Chondrocyte (in vitro differentiated cells): ENCODE measurements at regions not wholly inside any gene's neighbourhood (a gene's known extent, or its start where the extent isn't known, plus 50 kb on each side); places are given as distances from the start of the nearest gene placed in this dataset.

ENCODE experiments used
- DNase-seq: peaks from one replicate; pipeline ENCODE4 v3.0.0; 2021; ENCODE audit warnings: mixed read lengths, low spot score
- H3K27ac Mint-ChIP-seq: one replicate; pipeline ENCODE4 v1.8.0; 2021; ENCODE audit warnings: mild to moderate bottlenecking, moderate library complexity, mixed read lengths; ENCODE audit not compliant: unreplicated experiment
- H3K27me3 Mint-ChIP-seq: 2 replicates; pipeline ENCODE4 v1.8.0; 2021; ENCODE audit warnings: low read depth, mixed read lengths
- H3K36me3 Mint-ChIP-seq: 2 replicates; pipeline ENCODE4 v1.8.0; 2021; ENCODE audit warnings: low read depth, mixed read lengths
- H3K4me1 Mint-ChIP-seq: 2 replicates; pipeline ENCODE4 v1.8.0; 2021; ENCODE audit warnings: low read depth, mild to moderate bottlenecking, mixed read lengths
- H3K4me3 Mint-ChIP-seq: one replicate; pipeline ENCODE4 v1.8.0; 2021; ENCODE audit warnings: mild to moderate bottlenecking, moderate library complexity, mixed read lengths; ENCODE audit not compliant: unreplicated experiment
- H3K9me3 Mint-ChIP-seq: 2 replicates; pipeline ENCODE4 v1.8.0; 2021; ENCODE audit warnings: low read depth, mixed read lengths
- CTCF ChIP-seq: fragments of 200-600 bp; sonication (generic); IDR thresholded peaks from 2 replicates; pipeline ENCODE4 v1.5.0; 2021; ENCODE audit warnings: antibody characterized with exemption, mild to moderate bottlenecking, moderate library complexity

- H3K27ac Mint-ChIP-seq, result no peak overlapping the region
Measured at GRCh38 chr17:71117466-71117865, 948.1 kb downstream of the KCNJ2 start.

DNA sequence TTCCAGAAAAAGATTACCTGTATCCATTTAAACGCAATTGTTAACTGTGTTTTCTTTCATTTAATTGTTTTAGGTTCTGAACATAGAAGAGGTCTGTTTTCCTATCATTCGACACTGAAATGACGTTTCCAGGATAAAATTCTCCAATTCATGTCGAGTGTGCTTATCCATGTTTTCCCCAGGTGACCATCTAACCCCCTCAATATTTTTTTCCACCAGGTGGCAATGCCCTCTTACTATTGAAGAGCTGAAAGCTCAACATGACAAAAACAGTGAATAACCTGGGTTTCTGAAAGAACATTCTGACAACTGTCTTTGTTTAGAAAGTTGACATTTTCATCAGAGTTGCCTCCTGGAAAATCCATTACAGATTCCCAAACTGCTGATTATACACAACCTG is 948.7 kb downstream of the KCNJ2 start:
- no peaks in the 10 kb centered on the region for H3K27me3 Mint-ChIP-seq
- peaks cover 3% of the 10 kb centered on the region for H3K4me1 Mint-ChIP-seq
- peak; percentile 63 for TF ChIP-seq CTCF
- H3K9me3 Mint-ChIP-seq, result no peaks in the 10 kb centered on the region
- no peaks in the 10 kb centered on the region for H3K36me3 Mint-ChIP-seq
- no peak overlapping the region for H3K4me3 Mint-ChIP-seq
- DNase-seq, result no peak
- H3K27ac Mint-ChIP-seq, result no peak overlapping the region

More at GRCh38 chr17:71117466-71117865, 948.1 kb downstream of the KCNJ2 start:
- no peak for DNase-seq
- Mint-ChIP-seq H3K9me3 (no peaks in the 10 kb centered on the region), H3K36me3 (no peaks in the 10 kb centered on the region), H3K27me3 (no peaks in the 10 kb centered on the region), H3K4me1 (peaks cover 3% of the 10 kb centered on the region), H3K4me3 (no peak overlapping the region)
- TF ChIP-seq CTCF, result no peak

GRCh38 chr17:71127416-71127815 is 958.1 kb downstream of the KCNJ2 start:
- Mint-ChIP-seq H3K27me3 (no peaks in the 10 kb centered on the region), H3K4me3 (no peak overlapping the region), H3K27ac (no peak overlapping the region), H3K9me3 (peaks cover 2% of the 10 kb centered on the region), H3K4me1 (peaks cover 5% of the 10 kb centered on the region), H3K36me3 (no peaks in the 10 kb centered on the region)
- no peak for DNase-seq
- no peak for TF ChIP-seq CTCF

DNA sequence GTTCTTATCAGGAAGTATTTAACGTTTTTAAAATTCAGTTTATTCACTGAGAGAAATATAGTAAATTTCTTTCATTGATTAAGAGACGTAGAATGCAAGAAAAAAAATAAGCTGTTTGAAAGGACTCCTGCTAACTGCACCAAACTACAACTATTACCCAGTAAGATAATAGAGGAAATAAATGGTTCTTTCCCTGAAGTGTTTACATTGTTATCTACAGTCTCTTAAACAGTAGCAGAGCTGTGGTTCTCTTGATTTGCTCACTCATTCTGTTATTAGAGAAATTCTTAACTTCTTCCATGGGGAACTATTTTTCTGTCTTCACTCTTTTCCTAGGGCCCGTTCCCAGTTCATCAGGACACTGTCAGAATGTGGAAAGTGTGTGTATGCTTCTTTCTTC is 973.0 kb downstream of the KCNJ2 start:
- no peak for DNase-seq
- no peaks in the 10 kb centered on the region for H3K36me3 Mint-ChIP-seq
- H3K4me1 Mint-ChIP-seq, result peaks cover 6% of the 10 kb centered on the region
- H3K9me3 Mint-ChIP-seq, result no peaks in the 10 kb centered on the region
- peaks cover 2% of the 10 kb centered on the region for H3K27me3 Mint-ChIP-seq
- no peak for TF ChIP-seq CTCF
- no peak overlapping the region for H3K27ac Mint-ChIP-seq
- no peak overlapping the region for H3K4me3 Mint-ChIP-seq

DNA sequence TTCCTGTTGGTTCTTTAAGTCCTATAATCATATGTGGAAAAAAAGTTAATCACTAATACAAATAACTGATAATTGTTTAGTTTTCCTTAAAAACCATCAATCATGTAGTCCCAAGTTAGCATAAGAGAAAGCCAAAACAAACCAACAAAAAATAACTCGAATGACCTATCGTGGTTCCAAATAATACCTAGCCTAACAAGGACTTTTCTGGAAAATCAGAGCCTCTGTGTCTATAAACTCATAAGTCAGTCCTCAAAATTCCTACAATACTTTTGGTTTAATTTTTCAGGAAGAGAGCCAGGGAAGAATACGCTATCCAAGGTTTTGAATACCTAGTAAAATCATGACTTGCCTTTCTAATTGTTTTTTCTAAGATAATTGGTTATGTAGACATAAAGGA is 975.3 kb upstream of the SOX9 start:
- Mint-ChIP-seq H3K4me1 (peaks cover 6% of the 10 kb centered on the region), H3K27me3 (peaks cover 2% of the 10 kb centered on the region), H3K27ac (no peak overlapping the region), H3K36me3 (no peaks in the 10 kb centered on the region), H3K4me3 (no peak overlapping the region), H3K9me3 (no peaks in the 10 kb centered on the region)
- TF ChIP-seq CTCF, result no peak
- DNase-seq, result no peak
